ENCODE measurements at regions not wholly inside any gene's neighbourhood (a gene's known extent, or its start where the extent isn't known, plus 50 kb on each side); places are given as distances from the start of the nearest gene placed in this dataset.

GRCh38 chr9:108139900-108140299, 650.3 kb upstream of the KLF4 start:
- TF ChIP-seq CTCF (IDR thresholded peaks at IDR 0.05) (no peak), ZFX (IDR thresholded peaks at IDR 0.05; ENCODE audit: borderline replicate concordance) (no peak)

All from 22Rv1 (cell line).